Psoas muscle (tissue), 7 donors: ENCODE measurements at regions not wholly inside any gene's neighbourhood (a gene's known extent, or its start where the extent isn't known, plus 50 kb on each side); places are given as distances from the start of the nearest gene placed in this dataset.

Source experiments
- ATAC-seq, 4 donors: fragments of 200-7000 bp; cut with Tn5 transposase; one replicate each; pipeline ENCODE4 v1.9.1; 2020; ENCODE audit warnings: moderate library complexity in 3 of 4, mild to moderate bottlenecking in 2 of 4
- DNase-seq, 2 donors: peaks; one replicate each; pipeline ENCODE4 v3.0.0-alpha.2; 2020
- H3K27ac ChIP-seq: fragments of 200-600 bp; one replicate; pipeline ENCODE4 v1.8.0; 2022
- H3K27me3 ChIP-seq, 3 donors: fragments of 200-600 bp in 1 of 3; one replicate each; pipeline versions ENCODE4 v1.6.1 to v1.8.0; 2013 to 2022; ENCODE audit warnings: low read length in 2 of 3, mild to moderate bottlenecking in 2 of 3, moderate library complexity in 1 of 3; ENCODE audit not compliant: insufficient read depth in 3 of 3
- H3K36me3 ChIP-seq, 2 donors: fragments of 200-600 bp in 1 of 2; one replicate each; pipeline versions ENCODE4 v1.6.1 to v1.8.0; 2013 to 2022; ENCODE audit warnings: low read depth in 1 of 2, mild to moderate bottlenecking in 1 of 2, moderate library complexity in 1 of 2; ENCODE audit not compliant: insufficient read depth in 1 of 2
- H3K4me1 ChIP-seq: fragments of 200-600 bp; one replicate; pipeline ENCODE4 v1.8.0; 2022
- H3K4me3 ChIP-seq: fragments of 200-600 bp; one replicate; pipeline ENCODE4 v1.8.0; 2022; ENCODE audit warnings: mild to moderate bottlenecking
- H3K9me3 ChIP-seq: fragments of 200-600 bp; one replicate; pipeline ENCODE4 v1.8.0; 2022
- CTCF ChIP-seq: fragments of 200-600 bp; IDR thresholded peaks from one replicate; pipeline ENCODE4 v1.8.0; 2022; ENCODE audit warnings: antibody characterized with exemption
- WGBS, 3 donors: extraction: QIAGEN DNeasy Blood & Tissue Kit; methylation state at CpG; one replicate each; pipeline versions ENCODE4 v1.1.6 to v1.1.7; 2013; 5-methylcytosine and 5-hydroxymethylcytosine counted together
- intact Hi-C, 2 donors: fragments of 100-400 bp; cut with DNase I; formaldehyde crosslinking; loops; one replicate each; pipeline versions ENCODE4 v1.11.0 to v1.14.2; 2022
- donor health status: healthy with polysubstance abuse.
- donor health status: DM: no; HTN: no; CAD: no; lungs with moderate emphysema.
- donor health status: Bipolar disorder and iron deficiency.
- donor health status: healthy.
- donor health status: DM: yes; HTN: yes; CAD: no.
- donor health status: DM: no; HTN: no; CAD: no.
- donor health status: DM: yes; HTN: yes; CAD: no.

GRCh38 chr1:182192215-182192614, 130.7 kb upstream of the ZNF648 start:
- H3K27ac ChIP-seq = no peak overlapping the region
- no peak for TF ChIP-seq CTCF
- no peaks in the 10 kb centered on the region for H3K36me3 ChIP-seq
- WGBS, 3 donors = 77 to 78% (median 78%) methylated on average over 3 of the region's 3 CpGs
- no peaks in the 10 kb centered on the region for H3K9me3 ChIP-seq
- ATAC-seq (no peak), DNase-seq (no peak)
- H3K27me3 ChIP-seq = no peaks in the 10 kb centered on the region
- intact Hi-C loops = loop anchor here (5.0 kb wide), 2 partner anchors 45 to 50 kb away; no protein-coding TSS in a partner anchor
- H3K4me1 ChIP-seq = peaks cover 16% of the 10 kb centered on the region
- H3K4me3 ChIP-seq = no peak overlapping the region

DNA sequence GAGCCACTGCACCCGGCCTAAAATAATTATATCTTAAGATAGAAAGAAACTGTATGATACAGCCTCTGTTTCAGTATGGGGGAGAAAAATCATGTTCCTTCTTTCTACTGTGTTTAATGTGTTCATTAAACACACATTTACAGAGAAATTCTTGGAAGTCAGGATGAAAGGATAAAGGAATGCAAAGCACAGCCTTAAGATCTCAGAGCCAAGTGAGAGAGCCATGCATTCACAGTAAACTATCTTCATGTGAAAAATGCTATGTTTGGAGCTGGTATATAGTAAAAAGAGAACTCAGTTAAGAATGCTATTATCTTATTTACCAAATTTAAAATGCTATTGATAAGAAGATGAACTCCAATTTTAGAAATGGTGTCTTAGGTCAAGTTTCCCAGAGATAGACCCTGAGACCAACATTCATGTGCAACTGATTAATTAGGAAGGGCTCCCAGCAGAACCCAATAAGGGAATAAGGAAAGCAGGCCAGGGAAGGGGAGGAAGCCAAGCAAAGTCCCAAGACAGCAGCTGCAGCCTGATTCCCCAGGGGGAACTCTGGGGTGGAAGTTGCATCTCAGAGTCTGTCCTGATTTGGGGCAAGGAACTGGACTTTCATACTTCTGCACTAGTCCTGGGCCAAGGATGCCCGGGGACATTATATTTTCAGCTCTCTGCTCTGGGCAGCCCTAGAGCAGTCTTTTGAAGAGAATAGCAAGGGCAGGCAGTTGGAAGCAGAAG, 130.0 kb upstream of the ZNF648 start:
- Histone ChIP-seq H3K27ac (no peak overlapping the region), H3K4me1 (peaks cover 10% of the 10 kb centered on the region), H3K36me3 (no peaks in the 10 kb centered on the region), H3K4me3 (no peak overlapping the region), H3K27me3 (no peaks in the 10 kb centered on the region), H3K9me3 (no peaks in the 10 kb centered on the region)
- no peak for TF ChIP-seq CTCF
- 61 to 86% (median 77%) methylated on average over 2 of the region's 2 CpGs for WGBS, 3 donors
- DNase-seq = no peak
- ATAC-seq = no peak
- intact Hi-C loops = loop anchor here (5.0 kb wide), 2 partner anchors 44 to 49 kb away; no protein-coding TSS in a partner anchor

- no peaks in the 10 kb centered on the region for H3K9me3 ChIP-seq
- ATAC-seq = peak in 1 of 4 donors; percentile 12
- DNase-seq = no peak
- no peaks in the 10 kb centered on the region for H3K36me3 ChIP-seq
- H3K4me1 ChIP-seq = peaks cover 5% of the 10 kb centered on the region
- intact Hi-C loops = loop anchor here (5.0 kb wide), 2 partner anchors 42 to 47 kb away; no protein-coding TSS in a partner anchor
- H3K27me3 ChIP-seq = no peaks in the 10 kb centered on the region
- H3K4me3 ChIP-seq = no peak overlapping the region
- 48 to 59% (median 48%) methylated on average over 3 of the region's 3 CpGs for WGBS, 3 donors
- no peak overlapping the region for H3K27ac ChIP-seq
- no peak for TF ChIP-seq CTCF
Measured at GRCh38 chr1:182189535-182190066, 128.1 kb upstream of the ZNF648 start.

DNA sequence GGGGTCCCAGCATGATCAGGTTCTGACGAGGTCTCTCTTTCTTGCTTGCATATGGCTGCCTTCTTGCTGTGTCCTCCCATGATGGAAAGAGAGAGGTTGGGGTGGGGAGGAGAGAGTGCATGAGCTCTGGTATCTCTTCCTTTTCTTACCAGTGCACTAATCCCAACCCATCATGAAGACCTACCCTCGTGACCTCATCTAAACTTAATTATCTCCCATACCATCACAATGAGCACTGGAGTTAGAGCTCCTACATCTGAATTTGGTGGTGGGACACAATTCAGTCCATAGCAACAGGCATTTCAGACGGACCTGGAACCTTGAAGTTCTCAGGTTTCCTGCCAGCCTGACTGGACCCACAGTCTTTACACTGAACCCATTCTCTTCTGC, 125.2 kb upstream of the ZNF648 start:
- Histone ChIP-seq H3K4me1 (no peaks in the 10 kb centered on the region), H3K9me3 (no peaks in the 10 kb centered on the region), H3K27ac (no peak overlapping the region), H3K4me3 (no peak overlapping the region), H3K36me3 (no peaks in the 10 kb centered on the region), H3K27me3 (no peaks in the 10 kb centered on the region)
- intact Hi-C loops = no loop called here
- TF ChIP-seq CTCF = no peak
- no peak for ATAC-seq
- WGBS, 3 donors = 66 to 89% (median 83%) methylated on average over 3 of the region's 3 CpGs
- DNase-seq = no peak
